SU-DHL-6 (cell line): ENCODE measurements at regions not wholly inside any gene's neighbourhood (a gene's known extent, or its start where the extent isn't known, plus 50 kb on each side); places are given as distances from the start of the nearest gene placed in this dataset.

Source experiments
- H2AFZ ChIP-seq: fragments of 200-600 bp; sonication (generic); 2 replicates; pipeline ENCODE4 v1.6.1; 2014; ENCODE audit warnings: low read depth, mild to moderate bottlenecking, moderate library complexity, mixed read lengths, antibody characterized with exemption, low read length; ENCODE audit not compliant: severe bottlenecking
- H3F3A ChIP-seq: fragments of 200-600 bp; shearing (Covaris generic); 2 replicates; pipeline ENCODE4 v1.6.0; 2016; ENCODE audit warnings: antibody characterized with exemption, mild to moderate bottlenecking; ENCODE audit not compliant: insufficient read depth
- H3K27ac ChIP-seq: fragments of 200-600 bp; sonication (generic); 2 replicates; pipeline ENCODE4 v1.5.1; 2016; ENCODE audit warnings: low read depth, mild to moderate bottlenecking, low read length, moderate library complexity, mixed read lengths
- H3K27me3 ChIP-seq: fragments of 200-600 bp; sonication (generic), shearing (Covaris generic); 2 replicates; pipeline ENCODE4 v1.6.0; 2014; ENCODE audit warnings: mild to moderate bottlenecking, low read length
- H3K36me3 ChIP-seq: fragments of 200-600 bp; sonication (generic); 2 replicates; pipeline ENCODE4 v1.6.1; 2014; ENCODE audit warnings: mild to moderate bottlenecking, low read length, mixed read lengths
- H3K4me2 ChIP-seq: fragments of 300-600, 200-600 bp; shearing (Covaris generic), sonication (generic); 2 replicates; pipeline ENCODE4 v1.6.0; 2014; ENCODE audit warnings: low read length, low read depth, mild to moderate bottlenecking; ENCODE audit not compliant: poor library complexity, severe bottlenecking
- H3K4me3 ChIP-seq: fragments of 200-600 bp; sonication (generic); 2 replicates; pipeline ENCODE4 v1.5.1; 2014; ENCODE audit warnings: antibody characterized with exemption, low read length, mild to moderate bottlenecking, mixed read lengths; ENCODE audit not compliant: insufficient read depth, poor library complexity, severe bottlenecking
- H3K79me2 ChIP-seq: fragments of 200-600 bp; sonication (generic); 2 replicates; pipeline ENCODE4 v1.6.1; 2014; ENCODE audit warnings: mild to moderate bottlenecking, low read length, moderate library complexity; ENCODE audit not compliant: insufficient read depth
- H3K9ac ChIP-seq: fragments of 200-600 bp; sonication (generic); 2 replicates; pipeline ENCODE4 v1.7.0; 2014; ENCODE audit warnings: mild to moderate bottlenecking, low read length
- H3K9me2 ChIP-seq: fragments of 200-600 bp; sonication (generic); replicated peaks from 2 replicates; pipeline ENCODE4 v1.6.1; 2014; ENCODE audit warnings: low read length; ENCODE audit not compliant: insufficient read depth
- H3K9me3 ChIP-seq: fragments of 200-600 bp; sonication (generic); 2 replicates; pipeline ENCODE4 v1.6.1; 2014; ENCODE audit warnings: low read length, mixed read lengths; ENCODE audit not compliant: insufficient read depth
- H4K20me1 ChIP-seq: fragments of 200-600 bp; sonication (generic); 2 replicates; pipeline ENCODE4 v1.6.1; 2014; ENCODE audit warnings: low read depth, mild to moderate bottlenecking, antibody characterized with exemption, low read length, moderate library complexity, mixed read lengths
- EZH2phosphoT487 ChIP-seq: fragments of 200-600 bp; sonication (generic), shearing (Covaris generic); conservative IDR thresholded peaks from 2 replicates; pipeline ENCODE4 v1.6.1; 2018; ENCODE audit warnings: mild to moderate bottlenecking, antibody characterized with exemption, low read length, moderate library complexity, mixed read lengths
- TF ChIP-seq, protein P1 (sequence below): fragments of 200-600 bp; sonication (generic); IDR thresholded peaks from one replicate; pipeline ENCODE4 v1.5.1; 2017; ENCODE audit warnings: antibody characterized with exemption, mild to moderate bottlenecking, low read length, moderate library complexity; ENCODE audit not compliant: insufficient read depth, poor library complexity, severe bottlenecking

DNA sequence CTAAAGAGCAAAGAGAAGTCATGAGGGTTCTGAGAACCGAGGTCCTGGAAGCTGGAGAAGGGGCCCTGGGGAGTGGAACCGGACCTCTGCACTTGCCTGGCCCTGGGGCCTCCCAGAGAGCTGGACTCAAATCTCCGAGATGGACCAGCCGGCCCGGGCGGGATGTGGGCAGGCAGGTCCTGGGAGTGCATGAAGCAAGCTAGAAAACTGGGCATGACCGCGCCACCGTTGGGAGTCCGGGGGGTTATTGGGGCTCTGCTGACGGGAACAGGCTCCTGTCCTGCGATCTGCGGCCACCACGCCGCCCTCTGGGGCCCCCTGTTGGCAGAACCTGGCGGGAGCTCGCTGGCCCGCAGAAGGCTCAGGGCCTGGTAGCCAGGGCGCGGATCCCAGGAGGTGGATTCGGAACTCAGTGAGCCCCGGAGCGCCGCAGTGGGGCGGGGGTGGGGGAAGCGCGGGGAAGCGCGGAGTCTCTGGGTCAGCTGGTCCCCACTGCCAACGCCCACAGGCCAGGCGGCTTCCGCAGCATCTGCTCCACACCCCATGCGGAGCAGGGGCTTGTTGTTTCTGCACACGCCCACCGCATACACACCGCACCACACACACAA, 150.6 kb downstream of the ERCC6L2 start:
- Histone ChIP-seq H3K4me3 (no peak overlapping the region), H4K20me1 (no peaks in the 10 kb centered on the region), H3K79me2 (no peaks in the 10 kb centered on the region), H3K9me3 (no peaks in the 10 kb centered on the region), H3K9me2 (no peaks in the 10 kb centered on the region), H3F3A (no peaks in the 10 kb centered on the region), H3K36me3 (no peaks in the 10 kb centered on the region), H3K27ac (no peak overlapping the region), H2AFZ (no peak overlapping the region), H3K9ac (no peak overlapping the region), H3K27me3 (no peaks in the 10 kb centered on the region), H3K4me2 (no peak overlapping the region)
- TF ChIP-seq, protein P1, sequence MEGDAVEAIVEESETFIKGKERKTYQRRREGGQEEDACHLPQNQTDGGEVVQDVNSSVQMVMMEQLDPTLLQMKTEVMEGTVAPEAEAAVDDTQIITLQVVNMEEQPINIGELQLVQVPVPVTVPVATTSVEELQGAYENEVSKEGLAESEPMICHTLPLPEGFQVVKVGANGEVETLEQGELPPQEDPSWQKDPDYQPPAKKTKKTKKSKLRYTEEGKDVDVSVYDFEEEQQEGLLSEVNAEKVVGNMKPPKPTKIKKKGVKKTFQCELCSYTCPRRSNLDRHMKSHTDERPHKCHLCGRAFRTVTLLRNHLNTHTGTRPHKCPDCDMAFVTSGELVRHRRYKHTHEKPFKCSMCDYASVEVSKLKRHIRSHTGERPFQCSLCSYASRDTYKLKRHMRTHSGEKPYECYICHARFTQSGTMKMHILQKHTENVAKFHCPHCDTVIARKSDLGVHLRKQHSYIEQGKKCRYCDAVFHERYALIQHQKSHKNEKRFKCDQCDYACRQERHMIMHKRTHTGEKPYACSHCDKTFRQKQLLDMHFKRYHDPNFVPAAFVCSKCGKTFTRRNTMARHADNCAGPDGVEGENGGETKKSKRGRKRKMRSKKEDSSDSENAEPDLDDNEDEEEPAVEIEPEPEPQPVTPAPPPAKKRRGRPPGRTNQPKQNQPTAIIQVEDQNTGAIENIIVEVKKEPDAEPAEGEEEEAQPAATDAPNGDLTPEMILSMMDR: no peak
- no peak for TF ChIP-seq EZH2phosphoT487

DNA sequence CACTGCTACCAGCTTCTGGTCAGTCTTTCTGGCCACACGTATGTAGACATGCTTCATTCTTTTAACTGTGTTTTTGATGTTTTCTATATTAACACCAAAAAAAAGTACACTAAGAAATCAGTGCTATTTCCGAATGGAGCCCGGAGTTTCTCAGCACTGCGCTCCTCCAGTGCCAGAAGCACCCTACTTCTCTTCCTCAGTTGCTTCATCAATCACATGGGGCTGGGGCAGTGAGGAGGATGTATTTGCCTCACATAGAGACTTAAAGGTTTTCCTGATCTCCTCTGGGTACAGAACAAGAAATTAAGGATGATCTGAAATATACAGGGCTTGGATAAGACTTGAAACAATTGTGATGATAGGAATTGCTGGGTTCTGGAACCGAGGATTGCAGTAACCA, 148.0 kb downstream of the ERCC6L2 start:
- Histone ChIP-seq H3K4me3 (no peak overlapping the region), H3K9me3 (no peaks in the 10 kb centered on the region), H4K20me1 (no peaks in the 10 kb centered on the region), H2AFZ (no peak overlapping the region), H3K36me3 (no peaks in the 10 kb centered on the region), H3K4me2 (no peak overlapping the region), H3K79me2 (no peaks in the 10 kb centered on the region), H3K9me2 (no peaks in the 10 kb centered on the region), H3F3A (no peaks in the 10 kb centered on the region), H3K9ac (no peak overlapping the region), H3K27ac (no peak overlapping the region), H3K27me3 (no peaks in the 10 kb centered on the region)
- TF ChIP-seq EZH2phosphoT487: no peak
- TF ChIP-seq, protein P1: no peak

DNA sequence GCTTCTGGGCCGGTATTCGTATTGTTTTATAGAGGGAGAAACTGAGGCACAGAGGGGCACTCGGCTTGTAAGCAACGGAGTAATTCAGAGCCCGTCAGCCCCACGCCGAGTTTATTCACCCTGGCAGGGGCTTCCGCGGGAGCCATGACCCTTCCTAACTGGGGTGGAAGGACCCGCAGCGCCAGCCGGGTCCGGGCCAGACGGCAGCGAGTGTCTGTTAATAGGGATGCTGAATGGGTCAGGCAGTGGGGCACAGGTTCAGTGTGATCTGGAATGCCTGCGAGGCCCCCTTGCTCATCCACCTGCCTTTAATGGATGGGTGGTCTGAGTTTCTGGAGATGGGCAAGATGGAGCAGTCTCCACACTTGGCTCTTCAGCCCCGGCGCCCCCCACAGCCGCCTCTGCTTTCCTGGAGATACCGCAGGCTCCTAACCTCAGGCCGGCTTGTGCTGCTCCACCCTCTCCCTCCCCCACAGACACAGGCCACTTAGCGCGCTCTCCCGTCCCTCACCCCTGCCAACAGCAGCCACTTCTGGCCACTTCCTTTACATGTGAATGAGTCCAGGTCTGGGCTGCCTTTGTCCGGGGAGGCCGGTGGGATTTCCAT, 147.1 kb downstream of the ERCC6L2 start:
- no peak overlapping the region for H3K9ac ChIP-seq
- H4K20me1 ChIP-seq: no peaks in the 10 kb centered on the region
- no peak overlapping the region for H3K4me3 ChIP-seq
- H3K27me3 ChIP-seq: no peaks in the 10 kb centered on the region
- no peak overlapping the region for H2AFZ ChIP-seq
- no peaks in the 10 kb centered on the region for H3K9me2 ChIP-seq
- H3F3A ChIP-seq: no peaks in the 10 kb centered on the region
- no peak for TF ChIP-seq EZH2phosphoT487
- TF ChIP-seq, protein P1: no peak
- H3K79me2 ChIP-seq: no peaks in the 10 kb centered on the region
- no peaks in the 10 kb centered on the region for H3K36me3 ChIP-seq
- H3K27ac ChIP-seq: no peak overlapping the region
- H3K4me2 ChIP-seq: no peak overlapping the region
- no peaks in the 10 kb centered on the region for H3K9me3 ChIP-seq
